ENCODE measurements at regions not wholly inside any gene's neighbourhood (a gene's known extent, or its start where the extent isn't known, plus 50 kb on each side); places are given as distances from the start of the nearest gene placed in this dataset.

DNA sequence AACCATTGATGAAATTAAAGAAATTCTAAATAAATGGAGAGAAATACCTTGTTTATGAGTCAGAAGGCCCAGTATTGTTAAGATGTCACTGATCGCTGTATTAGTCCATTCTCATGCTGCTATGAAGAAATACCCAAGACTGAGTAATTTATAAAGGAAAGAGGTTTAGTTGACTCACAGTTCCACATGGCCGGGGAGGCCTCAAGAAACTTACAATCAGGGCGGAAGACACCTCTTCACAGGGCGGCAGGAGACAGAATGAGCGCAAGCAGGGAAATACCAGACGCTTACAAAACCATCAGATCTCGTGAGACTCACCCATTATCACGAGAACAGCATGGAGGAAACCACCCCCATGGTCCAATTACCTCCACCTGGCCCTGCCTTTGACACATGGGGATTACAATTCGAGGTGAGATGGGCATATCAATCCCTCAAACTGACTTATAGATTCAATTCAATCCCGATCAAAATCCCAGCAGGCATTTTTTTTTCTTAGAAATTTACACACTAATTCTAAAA, 157.2 kb downstream of the ENGASE start:
- no peaks in the 10 kb centered on the region for H3K36me3 ChIP-seq (ENCODE audit: insufficient read depth, low read length)
- H3K27ac ChIP-seq (ENCODE audit: low read length), result no peak overlapping the region
- H4K20me1 ChIP-seq (ENCODE audit: insufficient read depth), result no peaks in the 10 kb centered on the region
- H2AFZ ChIP-seq (ENCODE audit: low read depth, low read length), result no peak overlapping the region
- no peak overlapping the region for H3K9ac ChIP-seq (ENCODE audit: low read length)
- no peaks in the 10 kb centered on the region for H3K9me3 ChIP-seq (ENCODE audit: low read length)
- no peaks in the 10 kb centered on the region for H3K27me3 ChIP-seq (ENCODE audit: insufficient read depth, low read depth, low read length)
- no peak overlapping the region for H3K4me3 ChIP-seq (ENCODE audit: low read length)
- no peaks in the 10 kb centered on the region for H3F3A ChIP-seq (ENCODE audit: insufficient read depth, low read length, poor library complexity, severe bottlenecking)
- H3K4me2 ChIP-seq (ENCODE audit: low read length), result no peak overlapping the region
- H3K79me2 ChIP-seq (replicated peaks; ENCODE audit: insufficient read depth, low read length), result no peaks in the 10 kb centered on the region
- H3K9me2 ChIP-seq (ENCODE audit: insufficient read depth, low read length), result no peaks in the 10 kb centered on the region
- TF ChIP-seq TAF1 (IDR thresholded peaks at IDR 0.05; ENCODE audit: low read depth), result no peak
- no peak for TF ChIP-seq EP300 (conservative IDR thresholded peaks at IDR 0.05; ENCODE audit: poor library complexity, severe bottlenecking)
- TF ChIP-seq RAD21 (conservative IDR thresholded peaks at IDR 0.05), result no peak
- TF ChIP-seq EZH2 (IDR thresholded peaks at IDR 0.05; ENCODE audit: borderline replicate concordance, insufficient read depth, low read length, poor library complexity, severe bottlenecking), result no peak
- no peak for TF ChIP-seq SMC3 (conservative IDR thresholded peaks at IDR 0.05; ENCODE audit: poor library complexity)
- TF ChIP-seq MXI1 (conservative IDR thresholded peaks at IDR 0.05; ENCODE audit: poor library complexity, severe bottlenecking), result no peak
- TF ChIP-seq POLR2AphosphoS5 (IDR thresholded peaks at IDR 0.05), result no peak
- TF ChIP-seq, protein P1, sequence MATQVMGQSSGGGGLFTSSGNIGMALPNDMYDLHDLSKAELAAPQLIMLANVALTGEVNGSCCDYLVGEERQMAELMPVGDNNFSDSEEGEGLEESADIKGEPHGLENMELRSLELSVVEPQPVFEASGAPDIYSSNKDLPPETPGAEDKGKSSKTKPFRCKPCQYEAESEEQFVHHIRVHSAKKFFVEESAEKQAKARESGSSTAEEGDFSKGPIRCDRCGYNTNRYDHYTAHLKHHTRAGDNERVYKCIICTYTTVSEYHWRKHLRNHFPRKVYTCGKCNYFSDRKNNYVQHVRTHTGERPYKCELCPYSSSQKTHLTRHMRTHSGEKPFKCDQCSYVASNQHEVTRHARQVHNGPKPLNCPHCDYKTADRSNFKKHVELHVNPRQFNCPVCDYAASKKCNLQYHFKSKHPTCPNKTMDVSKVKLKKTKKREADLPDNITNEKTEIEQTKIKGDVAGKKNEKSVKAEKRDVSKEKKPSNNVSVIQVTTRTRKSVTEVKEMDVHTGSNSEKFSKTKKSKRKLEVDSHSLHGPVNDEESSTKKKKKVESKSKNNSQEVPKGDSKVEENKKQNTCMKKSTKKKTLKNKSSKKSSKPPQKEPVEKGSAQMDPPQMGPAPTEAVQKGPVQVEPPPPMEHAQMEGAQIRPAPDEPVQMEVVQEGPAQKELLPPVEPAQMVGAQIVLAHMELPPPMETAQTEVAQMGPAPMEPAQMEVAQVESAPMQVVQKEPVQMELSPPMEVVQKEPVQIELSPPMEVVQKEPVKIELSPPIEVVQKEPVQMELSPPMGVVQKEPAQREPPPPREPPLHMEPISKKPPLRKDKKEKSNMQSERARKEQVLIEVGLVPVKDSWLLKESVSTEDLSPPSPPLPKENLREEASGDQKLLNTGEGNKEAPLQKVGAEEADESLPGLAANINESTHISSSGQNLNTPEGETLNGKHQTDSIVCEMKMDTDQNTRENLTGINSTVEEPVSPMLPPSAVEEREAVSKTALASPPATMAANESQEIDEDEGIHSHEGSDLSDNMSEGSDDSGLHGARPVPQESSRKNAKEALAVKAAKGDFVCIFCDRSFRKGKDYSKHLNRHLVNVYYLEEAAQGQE (IDR thresholded peaks at IDR 0.05; ENCODE audit: borderline replicate concordance), result no peak
- TF ChIP-seq, protein P2, sequence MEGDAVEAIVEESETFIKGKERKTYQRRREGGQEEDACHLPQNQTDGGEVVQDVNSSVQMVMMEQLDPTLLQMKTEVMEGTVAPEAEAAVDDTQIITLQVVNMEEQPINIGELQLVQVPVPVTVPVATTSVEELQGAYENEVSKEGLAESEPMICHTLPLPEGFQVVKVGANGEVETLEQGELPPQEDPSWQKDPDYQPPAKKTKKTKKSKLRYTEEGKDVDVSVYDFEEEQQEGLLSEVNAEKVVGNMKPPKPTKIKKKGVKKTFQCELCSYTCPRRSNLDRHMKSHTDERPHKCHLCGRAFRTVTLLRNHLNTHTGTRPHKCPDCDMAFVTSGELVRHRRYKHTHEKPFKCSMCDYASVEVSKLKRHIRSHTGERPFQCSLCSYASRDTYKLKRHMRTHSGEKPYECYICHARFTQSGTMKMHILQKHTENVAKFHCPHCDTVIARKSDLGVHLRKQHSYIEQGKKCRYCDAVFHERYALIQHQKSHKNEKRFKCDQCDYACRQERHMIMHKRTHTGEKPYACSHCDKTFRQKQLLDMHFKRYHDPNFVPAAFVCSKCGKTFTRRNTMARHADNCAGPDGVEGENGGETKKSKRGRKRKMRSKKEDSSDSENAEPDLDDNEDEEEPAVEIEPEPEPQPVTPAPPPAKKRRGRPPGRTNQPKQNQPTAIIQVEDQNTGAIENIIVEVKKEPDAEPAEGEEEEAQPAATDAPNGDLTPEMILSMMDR (IDR thresholded peaks at IDR 0.05; ENCODE audit: poor library complexity, severe bottlenecking), result no peak

DNA sequence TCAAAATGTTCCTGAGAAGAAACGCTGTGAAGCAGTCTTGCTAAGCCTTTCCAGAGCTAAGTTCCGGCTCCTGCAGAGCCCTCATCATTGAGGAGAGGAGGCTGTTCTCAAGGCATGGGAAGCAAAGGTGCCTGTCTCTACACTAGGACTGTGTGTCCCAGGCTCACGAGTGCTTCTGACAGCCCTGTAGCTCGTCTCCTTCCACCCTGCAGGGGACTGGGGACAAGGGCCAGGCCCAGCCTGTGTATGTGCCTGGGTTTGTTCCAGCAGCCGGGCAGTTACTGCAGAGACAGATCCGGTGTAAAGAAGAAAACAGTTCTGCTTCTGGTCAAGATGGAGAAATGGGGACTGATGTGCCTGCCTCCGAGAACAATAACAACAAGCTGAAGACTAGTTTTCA, 156.0 kb downstream of the ENGASE start:
- no peaks in the 10 kb centered on the region for H3K9me2 ChIP-seq (ENCODE audit: insufficient read depth, low read length)
- no peak overlapping the region for H2AFZ ChIP-seq (ENCODE audit: low read depth, low read length)

More for the DNA sequence above, 156.0 kb downstream of the ENGASE start:
- Histone ChIP-seq H3K9me3 (ENCODE audit: low read length) (no peaks in the 10 kb centered on the region), H3K9ac (ENCODE audit: low read length) (no peak overlapping the region), H3K36me3 (ENCODE audit: insufficient read depth, low read length) (no peaks in the 10 kb centered on the region), H3K79me2 (replicated peaks; ENCODE audit: insufficient read depth, low read length) (no peaks in the 10 kb centered on the region), H3K4me3 (ENCODE audit: low read length) (no peak overlapping the region), H3K27ac (ENCODE audit: low read length) (no peak overlapping the region), H3K4me2 (ENCODE audit: low read length) (no peak overlapping the region), H3K27me3 (ENCODE audit: insufficient read depth, low read depth, low read length) (no peaks in the 10 kb centered on the region), H4K20me1 (ENCODE audit: insufficient read depth) (no peaks in the 10 kb centered on the region), H3F3A (ENCODE audit: insufficient read depth, low read length, poor library complexity, severe bottlenecking) (no peaks in the 10 kb centered on the region)
- TF ChIP-seq SMC3 (conservative IDR thresholded peaks at IDR 0.05; ENCODE audit: poor library complexity) (no peak), EP300 (conservative IDR thresholded peaks at IDR 0.05; ENCODE audit: poor library complexity, severe bottlenecking) (no peak), RAD21 (conservative IDR thresholded peaks at IDR 0.05) (no peak), EZH2 (IDR thresholded peaks at IDR 0.05; ENCODE audit: borderline replicate concordance, insufficient read depth, low read length, poor library complexity, severe bottlenecking) (no peak), MXI1 (conservative IDR thresholded peaks at IDR 0.05; ENCODE audit: poor library complexity, severe bottlenecking) (no peak), POLR2AphosphoS5 (IDR thresholded peaks at IDR 0.05) (no peak), TAF1 (IDR thresholded peaks at IDR 0.05; ENCODE audit: low read depth) (no peak)
- TF ChIP-seq, protein P1 (IDR thresholded peaks at IDR 0.05; ENCODE audit: borderline replicate concordance), result no peak
- TF ChIP-seq, protein P2 (IDR thresholded peaks at IDR 0.05; ENCODE audit: poor library complexity, severe bottlenecking), result no peak

Measured in neural cell (in vitro differentiated cells).